ENCODE measurements at regions not wholly inside any gene's neighbourhood (a gene's known extent, or its start where the extent isn't known, plus 50 kb on each side); places are given as distances from the start of the nearest gene placed in this dataset.

- no peak for TF ChIP-seq CTCF (IDR thresholded peaks at IDR 0.05; ENCODE audit: unreplicated experiment)
- Mint-ChIP-seq H3K27me3 (peaks cover 5% of the 10 kb centered on the region), H3K27ac (no peak overlapping the region), H3K4me3 (ENCODE audit: low read depth) (no peak overlapping the region), H3K36me3 (ENCODE audit: insufficient read depth) (no peaks in the 10 kb centered on the region), H3K9me3 (ENCODE audit: low read depth) (no peaks in the 10 kb centered on the region), H3K4me1 (ENCODE audit: low read depth) (peaks cover 41% of the 10 kb centered on the region)
- no peak for DNase-seq (ENCODE audit: low spot score, unreplicated experiment)
Observed at GRCh38 chr7:125255810-125256209, 326.2 kb upstream of the POT1 start.

- no peak for TF ChIP-seq CTCF (IDR thresholded peaks at IDR 0.05; ENCODE audit: unreplicated experiment)
- H3K27ac Mint-ChIP-seq, result no peak overlapping the region
- no peak for DNase-seq (ENCODE audit: low spot score, unreplicated experiment)
- H3K27me3 Mint-ChIP-seq, result peaks cover 2% of the 10 kb centered on the region
- no peak overlapping the region for H3K4me3 Mint-ChIP-seq (ENCODE audit: low read depth)
- no peaks in the 10 kb centered on the region for H3K9me3 Mint-ChIP-seq (ENCODE audit: low read depth)
- H3K36me3 Mint-ChIP-seq (ENCODE audit: insufficient read depth), result no peaks in the 10 kb centered on the region
- H3K4me1 Mint-ChIP-seq (ENCODE audit: low read depth), result peaks cover 41% of the 10 kb centered on the region
Observed at GRCh38 chr7:125254566-125254965, 324.9 kb upstream of the POT1 start.

- Mint-ChIP-seq H3K27me3 (no peaks in the 10 kb centered on the region), H3K27ac (no peak overlapping the region), H3K36me3 (ENCODE audit: insufficient read depth) (no peaks in the 10 kb centered on the region), H3K4me1 (ENCODE audit: low read depth) (peaks cover 37% of the 10 kb centered on the region), H3K4me3 (ENCODE audit: low read depth) (no peak overlapping the region), H3K9me3 (ENCODE audit: low read depth) (no peaks in the 10 kb centered on the region)
- no peak for TF ChIP-seq CTCF (IDR thresholded peaks at IDR 0.05; ENCODE audit: unreplicated experiment)
- DNase-seq (ENCODE audit: low spot score, unreplicated experiment), result no peak
Observed at GRCh38 chr7:125253452-125254190, 324.0 kb upstream of the POT1 start.

GRCh38 chr7:125247514-125248098 is 318.0 kb upstream of the POT1 start:
- no peaks in the 10 kb centered on the region for H3K9me3 Mint-ChIP-seq (ENCODE audit: low read depth)
- DNase-seq (ENCODE audit: low spot score, unreplicated experiment), result no peak
- H3K4me3 Mint-ChIP-seq (ENCODE audit: low read depth), result no peak overlapping the region
- no peak overlapping the region for H3K27ac Mint-ChIP-seq
- no peaks in the 10 kb centered on the region for H3K27me3 Mint-ChIP-seq
- H3K4me1 Mint-ChIP-seq (ENCODE audit: low read depth), result no peaks in the 10 kb centered on the region
- H3K36me3 Mint-ChIP-seq (ENCODE audit: insufficient read depth), result no peaks in the 10 kb centered on the region
- TF ChIP-seq CTCF (IDR thresholded peaks at IDR 0.05; ENCODE audit: unreplicated experiment), result no peak

- Mint-ChIP-seq H3K9me3 (ENCODE audit: low read depth) (no peaks in the 10 kb centered on the region), H3K27me3 (no peaks in the 10 kb centered on the region), H3K4me1 (ENCODE audit: low read depth) (no peaks in the 10 kb centered on the region), H3K4me3 (ENCODE audit: low read depth) (no peak overlapping the region), H3K36me3 (ENCODE audit: insufficient read depth) (no peaks in the 10 kb centered on the region), H3K27ac (peak overlapping the region; percentile 7)
- TF ChIP-seq CTCF (IDR thresholded peaks at IDR 0.05; ENCODE audit: unreplicated experiment), result no peak
- no peak for DNase-seq (ENCODE audit: low spot score, unreplicated experiment)
Observed at GRCh38 chr7:125246706-125247105, 317.1 kb upstream of the POT1 start.

Measured in progenitor cell of endocrine pancreas (in vitro differentiated cells).